Brain microvascular endothelial cell (primary cell): ENCODE measurements at regions not wholly inside any gene's neighbourhood (a gene's known extent, or its start where the extent isn't known, plus 50 kb on each side); places are given as distances from the start of the nearest gene placed in this dataset.

Experiments used
- DNase-seq: peaks from one replicate; pipeline ENCODE4 v3.0.0-alpha.2; 2020
- H3K27ac ChIP-seq: fragments of 250-450 bp; sonication (Bioruptor Pico); 2 replicates; pipeline ENCODE4 v1.5.1; 2020; ENCODE audit warnings: mild to moderate bottlenecking, moderate library complexity
- H3K27me3 ChIP-seq: fragments of 250-450 bp; sonication (Bioruptor Pico); replicated peaks from 2 replicates; pipeline ENCODE4 v1.5.1; 2020; ENCODE audit warnings: mild to moderate bottlenecking
- H3K36me3 ChIP-seq: fragments of 250-450 bp; sonication (Bioruptor Pico); replicated peaks from 2 replicates; pipeline ENCODE4 v1.5.1; 2020; ENCODE audit warnings: mild to moderate bottlenecking
- H3K4me3 ChIP-seq: 2 replicates; pipeline ENCODE4 v1.5.1; 2011; ENCODE audit warnings: low read depth, mild to moderate bottlenecking, control low read depth, low read length, moderate library complexity
- CTCF ChIP-seq: IDR thresholded peaks from 2 replicates; pipeline ENCODE4 v1.5.1; 2011; ENCODE audit warnings: low read depth, mild to moderate bottlenecking, moderate library complexity, low read length, control low read depth, inconsistent platforms; ENCODE audit errors: missing control alignments
- in situ Hi-C: cut with HindIII; loops from 2 replicates; pipeline ENCODE4 v1.10.0; 2017; ENCODE audit warnings: low sequenced_read_pairs, low pct_ligation_motif_present

- TF ChIP-seq CTCF: no peak
- in situ Hi-C loops: no loop called here
- Histone ChIP-seq H3K27me3 (no peaks in the 10 kb centered on the region), H3K36me3 (no peaks in the 10 kb centered on the region), H3K4me3 (no peak overlapping the region), H3K27ac (no peak overlapping the region)
- DNase-seq: no peak
These were observed 138.3 kb downstream of the GNAT3 start for GRCh38 chr7:80373429-80374032.

- Histone ChIP-seq H3K4me3 (no peak overlapping the region), H3K36me3 (no peaks in the 10 kb centered on the region), H3K27ac (peak overlapping the region; percentile 13), H3K27me3 (no peaks in the 10 kb centered on the region)
- in situ Hi-C loops: no loop called here
- no peak for TF ChIP-seq CTCF
- peak; percentile 19 for DNase-seq
These were observed 139.4 kb downstream of the GNAT3 start for GRCh38 chr7:80372415-80372814.

DNA sequence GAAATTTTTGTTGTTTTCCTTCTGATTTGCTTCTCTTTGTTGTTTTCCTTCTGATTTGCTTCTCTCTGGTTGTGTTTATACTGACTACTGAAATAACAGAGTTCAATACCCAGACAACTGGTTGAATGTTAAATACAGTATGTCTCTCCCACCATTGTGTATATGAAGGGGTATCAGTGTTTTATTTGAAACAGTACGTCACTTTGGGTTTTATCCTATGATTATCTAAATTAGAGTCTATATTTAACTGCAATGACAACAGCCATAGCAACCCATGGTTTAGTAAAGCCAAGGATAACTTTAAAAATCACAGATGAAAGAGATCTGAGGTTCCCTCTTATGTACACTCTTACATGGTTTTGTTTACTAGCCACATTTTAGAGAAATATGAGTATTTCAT lies 141.3 kb downstream of the GNAT3 start:
- H3K27me3 ChIP-seq: no peaks in the 10 kb centered on the region
- in situ Hi-C loops: no loop called here
- no peaks in the 10 kb centered on the region for H3K36me3 ChIP-seq
- DNase-seq: no peak
- H3K27ac ChIP-seq: no peak overlapping the region
- H3K4me3 ChIP-seq: no peak overlapping the region
- TF ChIP-seq CTCF: no peak

DNA sequence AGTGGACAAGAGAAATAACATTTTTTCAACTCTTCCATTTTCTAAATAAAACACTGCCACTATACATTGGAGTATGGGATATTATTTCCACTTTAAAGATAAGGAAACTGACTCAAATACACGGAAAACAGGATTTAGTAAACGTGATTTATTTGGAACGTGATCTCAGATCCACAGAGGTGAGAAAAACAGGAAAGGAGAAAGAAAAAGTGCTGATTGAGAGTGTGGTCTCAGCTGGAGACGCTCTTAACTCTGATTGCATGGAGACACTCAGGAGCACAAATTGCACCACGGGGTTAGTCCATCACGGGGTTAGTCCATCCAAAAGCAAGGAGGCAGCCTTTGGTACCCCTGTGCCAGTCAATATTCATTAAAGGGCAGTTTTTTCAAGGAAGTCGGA lies 142.5 kb downstream of the GNAT3 start:
- in situ Hi-C loops: no loop called here
- Histone ChIP-seq H3K27ac (no peak overlapping the region), H3K4me3 (no peak overlapping the region), H3K36me3 (no peaks in the 10 kb centered on the region), H3K27me3 (no peaks in the 10 kb centered on the region)
- no peak for DNase-seq
- no peak for TF ChIP-seq CTCF

- Histone ChIP-seq H3K4me3 (no peak overlapping the region), H3K36me3 (no peaks in the 10 kb centered on the region), H3K27ac (no peak overlapping the region), H3K27me3 (no peaks in the 10 kb centered on the region)
- DNase-seq: no peak
- no peak for TF ChIP-seq CTCF
- in situ Hi-C loops: no loop called here
These were observed 149.2 kb downstream of the GNAT3 start for GRCh38 chr7:80362677-80363076.

- no peak for DNase-seq
- no peak overlapping the region for H3K4me3 ChIP-seq
- H3K27me3 ChIP-seq: no peaks in the 10 kb centered on the region
- no peak overlapping the region for H3K27ac ChIP-seq
- in situ Hi-C loops: no loop called here
- H3K36me3 ChIP-seq: no peaks in the 10 kb centered on the region
- TF ChIP-seq CTCF: no peak
These were observed 149.8 kb downstream of the GNAT3 start for GRCh38 chr7:80362010-80362618.
